ENCODE measurements at regions not wholly inside any gene's neighbourhood (a gene's known extent, or its start where the extent isn't known, plus 50 kb on each side); places are given as distances from the start of the nearest gene placed in this dataset.

GRCh38 chr14:105863296-105864108 is 337.1 kb downstream of the TMEM121 start:
- FAIRE-seq (no peak), DNase-seq (ENCODE audit: insufficient read length, low spot score) (no peak)
- TF ChIP-seq, protein P1, sequence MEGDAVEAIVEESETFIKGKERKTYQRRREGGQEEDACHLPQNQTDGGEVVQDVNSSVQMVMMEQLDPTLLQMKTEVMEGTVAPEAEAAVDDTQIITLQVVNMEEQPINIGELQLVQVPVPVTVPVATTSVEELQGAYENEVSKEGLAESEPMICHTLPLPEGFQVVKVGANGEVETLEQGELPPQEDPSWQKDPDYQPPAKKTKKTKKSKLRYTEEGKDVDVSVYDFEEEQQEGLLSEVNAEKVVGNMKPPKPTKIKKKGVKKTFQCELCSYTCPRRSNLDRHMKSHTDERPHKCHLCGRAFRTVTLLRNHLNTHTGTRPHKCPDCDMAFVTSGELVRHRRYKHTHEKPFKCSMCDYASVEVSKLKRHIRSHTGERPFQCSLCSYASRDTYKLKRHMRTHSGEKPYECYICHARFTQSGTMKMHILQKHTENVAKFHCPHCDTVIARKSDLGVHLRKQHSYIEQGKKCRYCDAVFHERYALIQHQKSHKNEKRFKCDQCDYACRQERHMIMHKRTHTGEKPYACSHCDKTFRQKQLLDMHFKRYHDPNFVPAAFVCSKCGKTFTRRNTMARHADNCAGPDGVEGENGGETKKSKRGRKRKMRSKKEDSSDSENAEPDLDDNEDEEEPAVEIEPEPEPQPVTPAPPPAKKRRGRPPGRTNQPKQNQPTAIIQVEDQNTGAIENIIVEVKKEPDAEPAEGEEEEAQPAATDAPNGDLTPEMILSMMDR (IDR thresholded peaks at IDR 0.05; ENCODE audit: insufficient read depth, missing control alignments), result no peak

GRCh38 chr14:105864116-105864515 is 337.7 kb downstream of the TMEM121 start:
- FAIRE-seq (no peak), DNase-seq (ENCODE audit: insufficient read length, low spot score) (no peak)
- TF ChIP-seq, protein P1 (IDR thresholded peaks at IDR 0.05; ENCODE audit: insufficient read depth, missing control alignments), result no peak

DNA sequence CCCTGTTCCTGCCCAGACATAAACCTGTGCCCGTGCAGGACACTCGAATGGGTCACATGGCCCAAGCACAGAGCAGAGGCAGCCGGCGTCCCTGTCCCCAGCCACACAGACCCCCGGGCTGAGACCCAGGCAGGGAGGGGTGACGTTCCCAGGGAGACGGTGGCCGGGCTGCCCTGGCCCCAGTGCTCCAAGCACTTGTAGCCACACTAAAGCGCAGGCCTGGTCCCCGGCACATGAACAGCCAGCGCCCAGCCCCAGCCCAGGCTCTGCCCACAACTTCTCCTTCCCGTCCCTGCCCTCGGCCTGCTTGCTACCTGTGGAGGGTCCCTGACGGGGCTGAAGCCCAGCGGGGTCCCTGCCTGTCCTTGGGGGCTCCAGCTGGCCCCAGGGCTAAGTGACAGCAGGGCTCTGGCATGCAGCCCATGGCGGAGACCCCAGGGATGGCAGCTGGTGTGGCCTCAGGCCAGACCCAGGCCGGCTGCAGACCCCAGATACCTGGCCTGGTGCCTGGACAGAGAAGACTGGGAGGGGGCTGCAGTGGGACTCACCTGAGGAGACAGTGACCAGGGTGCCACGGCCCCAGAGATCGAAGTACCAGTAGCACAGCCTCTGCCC is 338.4 kb downstream of the TMEM121 start:
- no peak for FAIRE-seq
- TF ChIP-seq, protein P1 (IDR thresholded peaks at IDR 0.05; ENCODE audit: insufficient read depth, missing control alignments), result no peak
- DNase-seq (ENCODE audit: insufficient read length, low spot score), result no peak

DNA sequence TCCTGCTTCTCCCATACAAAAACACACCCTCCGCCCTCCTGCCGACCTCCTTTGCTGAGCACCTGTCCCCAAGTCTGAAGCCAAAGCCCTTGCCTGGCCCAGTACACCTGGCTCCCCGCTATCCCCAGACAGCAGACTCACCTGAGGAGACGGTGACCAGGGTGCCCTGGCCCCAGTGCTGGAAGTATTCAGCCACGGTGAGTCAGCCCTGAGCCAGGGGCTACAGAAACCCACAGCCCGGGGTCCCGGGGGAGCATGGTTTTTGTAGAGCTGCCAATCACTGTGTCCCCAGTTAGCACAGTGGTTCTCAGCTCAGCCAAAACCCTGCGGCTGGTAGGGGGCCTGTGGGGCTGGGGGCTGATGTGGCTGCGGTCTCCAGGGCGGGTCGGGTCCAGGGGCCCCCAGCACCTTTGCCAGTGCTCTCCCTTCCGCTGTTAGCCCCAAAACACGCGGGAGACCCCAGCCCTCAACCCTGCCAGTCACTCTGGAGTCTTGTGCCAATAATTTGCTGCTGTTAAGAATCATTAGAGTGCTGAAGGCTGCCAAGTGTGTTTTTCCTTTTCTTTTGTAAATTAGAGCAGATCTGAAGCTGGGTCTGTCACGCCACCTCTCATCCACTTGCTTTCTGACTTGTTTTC is 339.0 kb downstream of the TMEM121 start:
- FAIRE-seq, result no peak
- no peak for DNase-seq (ENCODE audit: insufficient read length, low spot score)
- TF ChIP-seq, protein P1 (IDR thresholded peaks at IDR 0.05; ENCODE audit: insufficient read depth, missing control alignments), result no peak

GRCh38 chr14:105865904-105866840 is 339.8 kb downstream of the TMEM121 start:
- DNase-seq (ENCODE audit: insufficient read length, low spot score), result no peak
- TF ChIP-seq, protein P1 (IDR thresholded peaks at IDR 0.05; ENCODE audit: insufficient read depth, missing control alignments), result no peak
- FAIRE-seq, result no peak

DNA sequence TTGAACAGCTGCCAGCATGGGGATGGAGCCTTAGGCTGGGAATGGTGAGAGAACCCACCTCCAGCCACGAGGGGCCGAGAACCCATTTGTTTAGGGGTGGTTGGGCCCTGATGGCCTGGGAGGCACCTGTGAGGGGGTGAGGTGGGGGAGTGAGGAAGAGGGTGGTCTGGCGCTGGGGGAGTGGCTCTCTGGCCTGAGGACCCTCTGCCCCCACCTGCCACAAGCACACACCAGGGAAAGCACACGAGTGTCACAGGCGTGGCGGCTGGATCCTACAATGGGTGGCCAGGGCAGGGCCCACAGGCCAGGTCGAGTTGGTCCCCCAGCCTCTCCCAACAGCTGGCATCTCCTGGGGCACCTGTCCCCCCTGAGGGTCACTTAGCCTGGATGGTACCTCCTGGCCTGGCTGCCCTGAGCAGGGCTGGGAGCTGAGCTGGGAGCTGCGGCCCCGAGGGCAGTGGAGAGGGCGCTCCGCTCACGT is 340.5 kb downstream of the TMEM121 start:
- DNase-seq (ENCODE audit: insufficient read length, low spot score) (no peak), FAIRE-seq (no peak)
- TF ChIP-seq, protein P1 (IDR thresholded peaks at IDR 0.05; ENCODE audit: insufficient read depth, missing control alignments), result no peak
